ENCODE measurements at regions not wholly inside any gene's neighbourhood (a gene's known extent, or its start where the extent isn't known, plus 50 kb on each side); places are given as distances from the start of the nearest gene placed in this dataset.

GRCh38 chr4:36844448-36844847 lies 400.1 kb upstream of the NWD2 start:
- Histone ChIP-seq H3K27me3 (replicated peaks; ENCODE audit: insufficient read depth) (no peaks in the 10 kb centered on the region), H3K27ac (no peak overlapping the region), H3K4me3 (no peak overlapping the region), H3K9me3 (no peaks in the 10 kb centered on the region), H3K36me3 (no peaks in the 10 kb centered on the region), H3K4me1 (ENCODE audit: control insufficient read depth in 1 of 2, low read depth in 2 of 2) (no peaks in the 10 kb centered on the region)
- ATAC-seq (ENCODE audit: insufficient number of reproducible peaks, low FRiP score, low read depth) (no peak), DNase-seq (ENCODE audit: low spot score) (no peak)
- no peak for TF ChIP-seq CTCF (IDR thresholded peaks at IDR 0.05)

GRCh38 chr4:36852856-36853255 lies 391.7 kb upstream of the NWD2 start:
- ATAC-seq (ENCODE audit: insufficient number of reproducible peaks, low FRiP score, low read depth) (no peak), DNase-seq (ENCODE audit: low spot score) (no peak)
- H3K27me3 ChIP-seq (replicated peaks; ENCODE audit: insufficient read depth), result no peaks in the 10 kb centered on the region
- no peak for TF ChIP-seq CTCF (IDR thresholded peaks at IDR 0.05)
- H3K9me3 ChIP-seq, result no peaks in the 10 kb centered on the region
- H3K27ac ChIP-seq, result no peak overlapping the region
- no peaks in the 10 kb centered on the region for H3K36me3 ChIP-seq
- no peaks in the 10 kb centered on the region for H3K4me1 ChIP-seq (ENCODE audit: control insufficient read depth in 1 of 2, low read depth in 2 of 2)
- no peak overlapping the region for H3K4me3 ChIP-seq

GRCh38 chr4:36854554-36854953 lies 390.0 kb upstream of the NWD2 start:
- no peak overlapping the region for H3K4me3 ChIP-seq
- no peaks in the 10 kb centered on the region for H3K9me3 ChIP-seq

GRCh38 chr4:36863601-36864000 lies 380.9 kb upstream of the NWD2 start:
- no peak for TF ChIP-seq CTCF (IDR thresholded peaks at IDR 0.05)
- H3K27me3 ChIP-seq (replicated peaks; ENCODE audit: insufficient read depth), result no peaks in the 10 kb centered on the region
- ATAC-seq (ENCODE audit: insufficient number of reproducible peaks, low FRiP score, low read depth) (no peak), DNase-seq (ENCODE audit: low spot score) (no peak)
- no peak overlapping the region for H3K27ac ChIP-seq
- H3K36me3 ChIP-seq, result no peaks in the 10 kb centered on the region
- no peaks in the 10 kb centered on the region for H3K4me1 ChIP-seq (ENCODE audit: control insufficient read depth in 1 of 2, low read depth in 2 of 2)
- no peaks in the 10 kb centered on the region for H3K9me3 ChIP-seq
- no peak overlapping the region for H3K4me3 ChIP-seq

More at GRCh38 chr4:36854554-36854953, 390.0 kb upstream of the NWD2 start:
- no peaks in the 10 kb centered on the region for H3K4me1 ChIP-seq (ENCODE audit: control insufficient read depth in 1 of 2, low read depth in 2 of 2)
- H3K36me3 ChIP-seq, result no peaks in the 10 kb centered on the region
- H3K27me3 ChIP-seq (replicated peaks; ENCODE audit: insufficient read depth), result no peaks in the 10 kb centered on the region
- TF ChIP-seq CTCF (IDR thresholded peaks at IDR 0.05), result no peak
- DNase-seq (ENCODE audit: low spot score) (no peak), ATAC-seq (ENCODE audit: insufficient number of reproducible peaks, low FRiP score, low read depth) (no peak)
- H3K27ac ChIP-seq, result no peak overlapping the region

- no peaks in the 10 kb centered on the region for H3K9me3 ChIP-seq
- H3K27ac ChIP-seq, result no peak overlapping the region
- ATAC-seq (ENCODE audit: insufficient number of reproducible peaks, low FRiP score, low read depth) (no peak), DNase-seq (ENCODE audit: low spot score) (no peak)
- no peak for TF ChIP-seq CTCF (IDR thresholded peaks at IDR 0.05)
- no peaks in the 10 kb centered on the region for H3K27me3 ChIP-seq (replicated peaks; ENCODE audit: insufficient read depth)
- no peaks in the 10 kb centered on the region for H3K36me3 ChIP-seq
- H3K4me3 ChIP-seq, result no peak overlapping the region
- no peaks in the 10 kb centered on the region for H3K4me1 ChIP-seq (ENCODE audit: control insufficient read depth in 1 of 2, low read depth in 2 of 2)
These were observed 374.4 kb upstream of the NWD2 start for GRCh38 chr4:36870121-36870520.
